ENCODE measurements at regions not wholly inside any gene's neighbourhood (a gene's known extent, or its start where the extent isn't known, plus 50 kb on each side); places are given as distances from the start of the nearest gene placed in this dataset.
"Not testable (repeated sequence)": the region's sequence is repeated elsewhere in the genome, so short reads cannot be mapped to it uniquely, and the experiment has no call there.

DNA sequence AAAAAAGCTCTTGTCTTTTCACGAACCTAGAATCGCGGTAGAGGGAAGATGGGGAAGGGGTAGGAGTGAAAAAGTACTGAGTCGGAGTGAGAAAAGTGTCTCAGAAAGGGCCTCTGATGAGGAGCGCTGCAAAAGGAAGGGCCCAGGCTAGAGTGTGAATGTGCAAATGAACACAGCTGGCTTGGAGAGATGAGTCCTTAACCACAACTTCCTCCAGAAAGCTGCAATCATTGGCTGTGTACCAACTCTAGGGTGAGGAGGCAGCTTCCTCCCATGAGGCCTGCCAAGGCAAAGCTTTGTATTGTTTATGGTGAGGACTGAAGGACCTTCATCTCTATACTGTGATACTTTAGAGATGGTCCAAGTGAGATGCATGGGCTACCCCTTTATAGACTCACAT, 566.9 kb upstream of the ANO5 start:
- no peak for DNase-seq (ENCODE audit: low spot score)

DNA sequence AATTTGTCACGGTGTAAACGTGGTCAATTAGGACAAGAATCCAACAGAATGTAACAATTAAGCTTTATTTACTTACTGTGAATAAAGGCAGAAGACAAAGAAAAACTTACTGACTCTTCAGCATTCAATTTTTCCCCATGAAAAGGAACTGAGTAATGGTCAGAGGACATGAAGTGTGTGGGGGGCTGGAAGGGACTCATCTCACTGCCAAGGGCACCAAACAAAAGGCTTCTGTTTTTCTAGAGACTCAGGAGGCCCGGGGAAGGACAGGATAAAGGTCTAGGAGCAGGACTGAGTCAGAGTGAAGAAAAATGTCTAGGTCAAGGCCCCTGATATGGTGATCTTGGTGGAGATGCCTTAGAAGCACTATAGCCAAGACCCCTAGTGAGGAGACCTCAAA, 564.2 kb upstream of the ANO5 start:
- DNase-seq (ENCODE audit: low spot score), result no peak

DNA sequence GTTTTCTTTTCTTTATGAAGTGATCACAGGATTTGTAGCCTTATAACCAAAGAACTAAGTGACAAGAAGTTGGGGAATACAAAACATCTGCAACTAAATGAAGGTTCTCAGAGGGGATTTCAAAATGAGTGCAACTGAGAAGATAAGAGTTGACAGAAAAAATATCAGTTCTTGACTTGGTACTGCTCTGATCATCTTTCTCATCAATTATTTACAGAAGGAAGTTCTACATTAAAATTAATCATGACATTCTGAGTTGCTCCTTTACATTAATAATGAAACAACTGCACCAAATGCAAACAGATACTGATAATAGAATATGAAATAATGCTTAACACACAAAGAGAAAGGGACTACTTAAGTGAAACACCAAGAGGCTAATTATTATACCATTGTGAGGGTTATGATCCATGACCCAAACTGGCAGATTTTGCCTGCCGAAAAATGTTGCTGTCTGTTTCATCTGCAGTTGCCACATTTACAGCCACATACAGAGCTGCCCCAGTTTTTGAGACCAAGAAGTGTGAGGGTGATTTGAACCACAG, 561.9 kb upstream of the ANO5 start:
- no peak for DNase-seq (ENCODE audit: low spot score)

DNA sequence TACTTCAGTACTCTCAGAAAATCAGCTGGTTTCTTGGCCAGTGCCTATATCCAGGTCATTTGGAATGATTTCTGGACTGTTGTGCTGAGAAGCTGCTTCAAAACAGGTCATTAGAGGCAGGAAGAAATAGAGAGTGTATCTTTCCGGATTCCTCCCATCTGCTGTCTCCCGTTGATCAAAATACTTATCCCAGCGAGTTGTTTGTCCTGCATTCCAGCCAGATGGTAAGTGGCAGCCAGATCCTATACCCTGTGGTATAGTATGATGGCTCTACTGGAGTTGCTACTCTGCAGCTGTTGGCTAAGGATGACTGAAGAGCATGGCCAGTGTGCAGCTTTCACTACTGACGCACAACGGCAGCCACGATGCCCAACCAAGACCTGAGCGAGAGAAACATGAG, 560.9 kb upstream of the ANO5 start:
- no peak for DNase-seq (ENCODE audit: low spot score)

DNA sequence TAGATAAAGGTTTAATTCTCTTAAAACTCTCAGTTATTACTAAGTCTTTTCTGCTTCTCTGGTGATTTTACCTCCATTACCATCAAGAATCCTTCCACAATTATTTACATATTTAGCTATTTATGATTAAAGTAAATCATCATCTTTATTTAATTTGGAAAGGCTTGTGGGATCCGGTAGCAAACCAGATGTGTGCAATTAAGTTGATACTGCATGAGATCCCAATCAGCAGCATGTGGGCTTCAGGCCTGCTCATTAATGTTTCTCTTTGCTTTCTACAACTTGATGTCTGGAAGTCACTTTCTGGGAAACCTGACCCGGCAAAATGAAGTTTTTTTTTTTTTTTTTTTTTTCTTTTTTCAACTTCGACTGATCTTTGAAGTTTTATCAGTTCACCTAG, 558.4 kb upstream of the ANO5 start:
- no peak for DNase-seq (ENCODE audit: low spot score)

DNA sequence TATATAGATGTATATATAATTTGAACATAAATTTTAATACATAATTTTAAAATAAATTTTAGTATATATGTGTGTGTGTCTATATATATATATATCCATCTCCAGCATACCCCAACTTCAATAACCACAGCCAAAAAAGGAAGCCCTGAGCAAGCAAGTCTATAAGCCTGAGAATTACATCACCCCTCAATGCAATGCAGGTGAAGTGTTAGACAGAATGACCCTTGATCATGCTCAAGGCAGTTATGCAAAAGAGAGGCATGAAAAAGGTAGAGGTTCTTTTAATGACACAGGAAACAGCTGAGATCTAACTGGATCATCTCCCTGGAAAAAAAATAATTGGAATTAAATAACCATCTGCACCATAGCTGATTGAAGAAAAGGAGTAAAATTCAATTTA, 557.9 kb upstream of the ANO5 start:
- no peak for DNase-seq (ENCODE audit: low spot score)

DNA sequence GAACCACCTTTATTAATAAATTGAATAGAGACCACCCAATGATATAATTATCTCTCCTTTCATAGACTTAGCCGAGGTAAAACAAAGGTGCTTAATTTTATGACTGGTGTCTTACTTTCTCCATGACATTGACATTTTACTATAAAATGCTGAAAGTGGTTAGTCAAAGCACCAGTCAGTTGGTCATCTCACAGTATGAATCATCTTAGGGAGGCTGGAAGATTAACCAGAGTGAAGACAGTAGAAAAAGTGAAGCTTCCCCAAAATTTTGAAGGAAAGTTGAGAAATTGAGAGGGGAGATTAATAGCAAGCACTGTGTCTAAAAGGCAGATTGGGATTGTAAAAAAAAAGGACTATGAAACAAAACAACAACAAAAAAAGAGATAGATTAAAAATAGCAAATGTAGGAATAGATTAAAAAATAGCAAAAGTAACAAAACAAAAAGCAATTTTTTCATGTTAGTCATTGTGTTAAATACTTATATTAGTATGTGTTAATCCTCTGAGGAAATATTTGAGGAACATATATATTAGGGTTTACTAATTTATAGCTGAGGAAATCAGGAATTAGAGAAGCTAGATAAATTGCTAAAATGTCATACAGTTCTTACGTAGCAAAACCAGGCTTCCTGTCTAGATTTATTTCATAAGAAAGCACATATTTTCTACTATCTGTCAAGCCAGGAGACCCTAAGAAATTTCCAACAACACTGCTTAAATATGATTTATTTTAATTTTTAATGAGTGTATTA, 557.3 kb upstream of the ANO5 start:
- DNase-seq (ENCODE audit: low spot score), result no peak

DNA sequence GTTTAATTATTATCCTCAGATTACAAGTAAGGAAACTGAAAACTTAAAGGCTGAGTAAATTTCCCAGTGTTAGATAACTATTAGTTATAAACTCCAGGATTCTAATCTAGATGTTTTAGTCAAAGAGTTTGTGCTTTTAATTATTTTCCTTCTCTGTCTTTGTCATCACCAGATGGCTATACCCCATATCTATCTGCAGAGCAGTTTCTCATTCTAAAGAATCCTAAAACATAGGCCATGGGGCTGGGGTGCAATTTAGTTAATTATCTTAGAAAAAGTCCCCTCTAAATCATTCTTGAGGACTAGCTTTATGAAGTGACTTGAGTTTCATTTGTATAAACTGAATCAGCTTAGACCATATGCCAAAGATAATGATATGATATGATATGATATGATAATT, 556.3 kb upstream of the ANO5 start:
- DNase-seq (ENCODE audit: low spot score), result no peak

DNA sequence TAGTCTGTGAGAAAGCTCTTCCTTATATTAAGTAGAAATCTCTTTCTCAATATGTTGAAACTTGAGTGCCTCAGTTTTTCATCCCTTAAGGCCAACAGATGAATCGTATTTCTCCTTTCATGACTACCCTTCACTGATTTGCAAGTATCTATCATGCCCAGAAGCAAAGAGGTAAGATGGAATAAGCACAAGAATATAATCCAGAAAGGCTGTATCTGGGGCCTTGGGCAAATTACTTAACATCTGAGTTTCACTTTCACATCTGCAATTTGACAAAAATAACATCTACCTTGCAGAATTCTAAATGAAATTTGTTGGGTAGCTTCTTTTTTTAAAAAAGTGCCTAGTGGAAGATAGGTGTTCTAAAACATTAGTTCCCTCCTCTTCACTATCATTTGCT, 552.4 kb upstream of the ANO5 start:
- no peak for DNase-seq (ENCODE audit: low spot score)

DNA sequence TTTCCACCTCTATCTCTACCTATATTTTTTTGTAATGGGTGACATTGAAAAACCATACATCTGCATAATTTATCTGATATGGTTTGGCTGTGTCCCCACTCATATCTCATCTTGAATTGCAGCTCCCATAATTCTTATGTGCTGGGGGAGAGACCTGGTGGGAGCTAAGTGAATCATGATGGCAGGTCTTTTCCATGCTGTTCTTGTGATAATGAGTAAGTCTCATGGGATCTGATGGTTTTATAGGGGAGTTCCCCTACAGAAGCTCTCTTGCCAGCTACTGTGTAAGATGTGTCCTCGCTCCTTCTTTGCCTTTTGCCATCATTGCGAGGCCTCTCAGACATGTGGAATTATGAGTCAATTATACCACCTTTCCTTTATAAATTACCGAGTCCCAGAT, 551.0 kb upstream of the ANO5 start:
- no peak for DNase-seq (ENCODE audit: low spot score)

DNA sequence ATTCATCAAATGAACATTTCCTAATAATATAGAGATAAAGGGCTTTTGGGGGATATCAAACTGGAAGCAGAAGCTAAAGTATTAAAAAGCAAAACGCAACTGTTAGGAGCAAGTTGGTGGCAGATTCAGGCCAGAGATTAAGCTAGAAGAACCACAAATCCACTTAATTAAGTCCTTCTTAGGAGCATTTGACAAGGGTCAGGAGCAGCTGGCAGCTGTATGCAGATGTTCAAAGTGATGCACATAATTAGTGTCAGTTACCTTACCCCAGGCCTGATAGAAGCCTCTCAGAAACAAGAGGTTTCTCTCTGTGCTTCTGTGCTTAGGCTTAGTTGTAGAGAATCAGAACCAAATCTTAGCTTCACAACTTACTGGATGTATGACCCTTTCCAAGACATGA, 546.5 kb upstream of the ANO5 start:
- DNase-seq (ENCODE audit: low spot score), result no peak

DNA sequence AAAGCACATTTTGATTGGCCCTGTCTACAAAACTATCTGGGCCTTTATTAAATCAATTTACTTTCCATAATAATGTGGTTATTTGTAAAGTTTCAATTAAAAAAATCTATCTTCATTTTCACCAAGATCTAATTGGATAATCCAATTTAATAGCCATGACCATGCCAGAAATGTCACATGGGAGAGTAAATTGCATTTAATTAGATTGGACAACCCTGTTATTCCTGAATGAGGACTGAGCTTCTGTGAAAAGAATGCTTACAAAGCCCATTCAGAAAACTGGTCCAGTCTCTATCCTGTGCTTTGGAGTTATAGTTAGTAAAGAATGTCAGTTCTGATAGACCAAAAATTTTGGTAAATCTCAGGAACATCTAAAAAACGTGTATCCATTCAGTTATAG, 541.9 kb upstream of the ANO5 start:
- DNase-seq (ENCODE audit: low spot score), result no peak

DNA sequence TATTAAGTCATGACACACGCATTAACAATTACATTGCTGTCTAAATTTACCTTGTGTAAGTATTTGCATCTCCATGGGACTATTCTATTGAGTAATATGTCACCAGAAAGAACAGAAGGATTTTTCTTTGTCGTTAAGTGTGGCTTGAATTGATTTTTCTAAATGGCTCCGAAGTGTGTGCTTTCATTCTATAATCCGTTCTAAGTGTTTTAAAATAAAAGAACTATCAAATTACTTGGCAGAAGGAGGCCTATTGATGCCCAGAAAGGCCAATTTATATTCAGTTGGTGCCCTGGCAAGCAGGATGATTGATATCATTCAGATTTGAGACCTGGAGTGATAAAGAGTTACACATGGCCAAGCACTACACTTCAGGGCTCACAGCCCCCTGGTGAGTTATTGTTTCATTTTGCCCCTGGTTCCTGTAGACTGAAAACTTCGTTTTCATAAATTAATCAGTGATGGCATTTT, 538.9 kb upstream of the ANO5 start:
- DNase-seq (ENCODE audit: low spot score), result no peak

DNA sequence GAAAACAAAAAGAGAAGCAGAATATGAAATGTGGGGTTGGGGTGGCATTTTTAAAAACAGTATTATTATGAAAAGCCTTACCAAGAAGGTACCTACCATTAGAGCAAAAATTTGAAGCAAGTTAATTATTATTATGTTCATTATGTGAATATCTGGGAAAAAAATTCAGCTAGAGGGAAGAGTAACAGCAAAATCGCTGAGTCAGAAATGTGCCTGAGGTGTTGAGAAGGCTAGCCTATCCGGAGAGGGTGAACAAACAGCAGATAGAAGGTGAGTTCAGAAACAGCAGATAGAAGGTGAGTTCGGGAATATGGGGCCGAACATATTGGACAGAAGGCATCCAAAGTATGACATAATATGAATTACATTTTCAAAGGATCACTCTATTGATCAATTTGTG, 536.8 kb upstream of the ANO5 start:
- DNase-seq (ENCODE audit: low spot score), result no peak

DNA sequence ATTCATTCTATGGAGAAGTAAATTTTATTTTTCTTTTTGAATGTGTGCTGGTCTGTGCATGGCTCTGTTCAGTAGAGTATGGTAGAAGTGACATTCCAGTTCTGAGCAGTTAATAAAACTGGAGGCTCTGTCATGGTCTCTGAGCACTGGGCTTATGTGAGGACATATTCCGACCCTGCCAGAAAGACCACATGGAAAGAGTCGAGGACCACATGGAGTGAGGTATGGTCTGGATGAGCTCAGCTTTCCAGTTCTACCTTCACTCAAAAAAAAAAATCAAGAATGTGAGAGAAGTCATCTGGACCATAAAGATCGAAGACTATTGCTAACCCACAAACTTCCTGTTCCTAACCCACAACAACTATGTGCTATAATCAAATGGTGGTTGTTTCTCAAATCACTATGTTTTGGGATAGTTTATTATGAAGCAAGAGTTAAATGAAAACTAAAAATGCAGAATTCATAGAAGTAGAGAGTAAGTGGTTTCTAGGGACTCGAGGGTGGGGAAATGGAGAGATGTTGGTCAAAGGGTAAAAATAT, 534.2 kb upstream of the ANO5 start:
- no peak for DNase-seq (ENCODE audit: low spot score)

DNA sequence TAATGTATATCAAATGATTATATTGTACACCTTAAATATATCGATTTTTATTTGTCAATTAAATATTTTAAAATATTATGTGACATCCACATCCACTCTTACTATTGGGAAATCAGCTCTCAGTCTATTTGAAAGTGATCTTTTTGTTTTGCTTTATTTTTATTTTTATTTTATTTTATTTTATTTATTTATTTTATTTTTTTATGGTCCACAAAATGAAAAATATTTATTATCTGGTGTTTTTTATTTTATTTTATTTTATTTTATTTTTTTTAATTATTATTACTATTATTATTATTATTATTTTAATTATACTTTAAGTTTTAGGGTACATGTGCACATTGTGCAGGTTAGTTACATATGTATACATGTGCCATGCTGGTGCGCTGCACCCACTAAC, 533.5 kb upstream of the ANO5 start:
- DNase-seq (ENCODE audit: low spot score), result not testable (repeated sequence)

DNA sequence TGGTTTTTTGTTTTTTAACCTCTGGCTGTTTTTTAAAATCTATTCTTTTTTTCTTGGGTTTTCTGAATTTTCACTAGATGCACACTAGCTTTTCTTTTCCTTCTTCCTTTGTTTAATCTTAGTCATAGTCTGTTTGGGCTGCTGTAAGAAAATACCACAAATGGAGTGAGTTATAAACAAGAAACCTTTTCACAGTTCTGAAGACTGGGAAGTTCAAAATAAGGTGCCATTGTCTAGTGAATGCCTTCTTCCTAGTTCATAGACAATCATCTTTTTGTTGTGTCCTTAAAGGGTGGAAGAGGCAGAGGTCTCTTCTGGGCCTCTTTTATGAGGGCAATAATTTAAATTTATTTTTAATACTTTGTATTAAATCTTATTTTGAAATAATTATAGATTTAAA, 532.9 kb upstream of the ANO5 start:
- no peak for DNase-seq (ENCODE audit: low spot score)

DNA sequence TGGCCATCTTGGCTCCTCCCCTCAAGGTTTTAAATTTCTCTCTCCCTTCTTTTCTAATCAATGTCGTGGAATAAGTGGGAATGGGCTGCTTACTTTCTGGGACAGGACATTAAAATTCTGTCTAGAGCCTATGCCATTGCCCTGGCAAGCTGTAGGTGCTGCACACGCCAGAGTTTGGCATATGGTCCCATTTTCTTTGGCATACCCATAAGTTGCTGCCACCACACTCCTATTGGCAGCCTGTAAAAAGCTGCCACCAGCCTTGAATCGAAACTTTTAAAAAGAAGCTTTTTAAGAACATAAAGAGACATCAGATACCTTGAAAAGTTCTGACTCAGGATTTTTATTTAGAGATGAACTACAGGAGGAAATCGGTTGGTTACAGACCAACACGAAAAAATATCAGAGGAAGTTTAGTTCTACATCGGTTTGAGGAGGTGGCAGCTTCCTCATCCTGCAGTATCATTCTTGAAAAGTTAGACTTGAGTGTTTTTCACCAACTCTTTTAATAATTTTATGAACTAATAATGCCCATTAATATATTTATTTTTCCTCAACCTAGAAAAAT, 517.8 kb upstream of the ANO5 start:
- no peak for DNase-seq (ENCODE audit: low spot score)

DNA sequence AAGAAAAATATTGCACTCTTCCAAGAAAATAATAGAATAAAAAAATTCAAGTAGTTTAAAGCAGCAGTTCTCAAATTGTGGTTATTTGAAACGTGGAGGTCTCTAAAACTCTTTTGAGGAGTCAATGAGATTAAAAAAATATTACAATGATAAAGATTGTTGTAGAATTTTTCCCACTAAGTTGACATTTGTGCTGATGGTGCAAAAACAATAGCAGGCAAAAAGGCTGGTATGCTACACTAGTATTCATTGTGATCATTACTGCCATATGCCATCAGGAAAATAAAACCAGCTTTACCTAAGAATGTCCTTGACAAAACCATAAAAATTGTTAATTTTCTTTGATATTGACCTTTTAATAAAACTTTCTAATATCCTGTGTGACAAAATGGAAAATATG, 505.2 kb upstream of the ANO5 start:
- no peak for DNase-seq (ENCODE audit: low spot score)

DNA sequence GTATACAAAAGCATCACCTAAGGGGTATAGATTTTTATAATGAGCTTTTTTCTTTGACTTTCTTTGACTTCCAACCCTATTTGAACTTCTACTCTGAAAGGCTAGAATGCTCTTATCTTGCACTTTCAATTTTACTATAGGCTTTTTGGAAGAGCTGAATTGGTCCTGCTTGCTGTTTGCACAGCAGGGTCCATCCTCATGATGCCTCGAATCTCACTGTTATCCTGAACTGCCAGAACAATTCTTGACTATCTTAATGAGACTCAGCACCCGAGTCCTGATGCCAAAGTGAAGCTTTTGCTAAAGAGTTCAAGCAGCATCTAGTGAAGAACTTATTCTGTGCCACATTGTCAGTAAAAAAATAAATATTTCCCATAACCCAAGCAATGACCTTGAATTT, 488.3 kb upstream of the ANO5 start:
- DNase-seq (ENCODE audit: low spot score), result no peak

DNA sequence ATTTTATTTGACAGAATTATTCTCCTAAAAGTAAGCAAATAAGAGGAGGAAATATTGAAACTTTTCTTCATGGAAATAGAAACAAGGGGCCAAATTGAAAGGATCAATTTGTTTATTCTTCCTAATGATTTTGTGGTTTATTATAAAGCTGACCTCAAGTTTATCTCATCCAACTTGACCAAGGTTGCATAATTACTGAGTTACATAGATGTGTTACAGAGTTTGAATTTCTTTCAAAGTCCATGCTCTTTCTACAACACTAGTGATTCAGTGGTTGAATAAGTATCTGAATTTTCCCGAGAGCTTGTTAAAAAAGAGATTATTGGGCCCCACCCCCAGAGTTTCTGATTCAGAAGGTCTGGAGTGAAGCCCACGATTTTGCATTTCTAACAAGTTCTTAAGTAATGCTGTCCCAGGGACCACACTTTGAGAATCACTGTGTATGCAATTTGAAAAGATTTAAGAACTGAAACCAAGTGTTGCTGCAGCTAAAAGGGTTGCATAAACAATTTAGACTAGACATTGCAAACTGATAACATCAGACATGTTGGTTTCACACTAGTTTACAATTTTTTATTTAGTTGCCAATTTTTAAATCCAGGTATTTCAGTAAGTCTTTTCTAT, 485.7 kb upstream of the ANO5 start:
- DNase-seq (ENCODE audit: low spot score), result no peak

DNA sequence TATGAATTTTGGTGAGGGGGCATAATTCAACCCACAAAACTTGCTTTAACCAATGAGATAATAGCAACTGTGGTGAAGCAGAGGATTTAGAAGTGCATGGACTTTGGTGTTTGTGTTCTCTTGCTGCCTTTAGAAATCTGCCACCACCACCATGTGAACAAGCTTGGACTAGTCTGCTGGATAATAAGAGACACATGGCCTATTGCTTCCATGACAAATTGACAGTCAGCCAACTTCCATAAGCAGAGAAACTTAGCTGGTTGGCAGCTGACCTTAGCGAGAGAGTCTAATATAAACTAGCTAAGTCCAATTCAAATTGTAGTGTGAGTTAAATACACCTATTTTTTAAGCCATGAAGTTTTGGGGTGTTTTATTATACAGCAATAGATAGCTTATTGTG, 482.1 kb upstream of the ANO5 start:
- DNase-seq (ENCODE audit: low spot score), result no peak

DNA sequence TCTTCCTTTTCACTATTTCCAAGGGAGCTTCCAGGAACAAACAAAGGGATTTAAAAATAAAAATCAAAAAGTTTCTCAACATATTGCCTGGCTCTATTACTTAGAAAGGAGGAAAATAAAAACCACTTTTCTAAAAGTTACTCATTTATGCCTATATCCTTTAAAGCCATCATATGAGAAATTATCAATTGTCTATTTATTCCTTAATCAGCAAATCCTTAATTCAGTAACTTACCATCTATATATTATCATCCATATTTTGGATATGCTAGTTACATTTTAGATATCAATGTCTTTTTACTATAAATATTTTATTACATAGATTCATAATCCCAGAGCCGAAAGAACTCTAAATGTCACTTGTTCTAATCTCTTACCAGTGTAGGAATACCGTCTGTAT, 481.5 kb upstream of the ANO5 start:
- DNase-seq (ENCODE audit: low spot score), result no peak

Data from SW480 (cell line).